BLaER1 treated with 17β-estradiol and CSF1 and Interleukin-3, amounts not matched to agents 10 nM and 100 nM (cell line): ENCODE measurements at regions not wholly inside any gene's neighbourhood (a gene's known extent, or its start where the extent isn't known, plus 50 kb on each side); places are given as distances from the start of the nearest gene placed in this dataset.
"Not testable (repeated sequence)": the region's sequence is repeated elsewhere in the genome, so short reads cannot be mapped to it uniquely, and the experiment has no call there.

Experiments
- H3K27ac ChIP-seq, 11 experiments: shearing (Covaris generic); formaldehyde crosslinking; 2 replicates each; pipeline ENCODE4 v1.8.1; 2022
- H3K27me3 ChIP-seq, 11 experiments: shearing (Covaris generic); formaldehyde crosslinking; 2 replicates each; pipeline ENCODE4 v1.8.1; 2022
- H3K36me3 ChIP-seq, 11 experiments: shearing (Covaris generic); formaldehyde crosslinking; 2 replicates each; pipeline ENCODE4 v1.8.1; 2022
- H3K4me1 ChIP-seq, 10 experiments: shearing (Covaris generic); formaldehyde crosslinking; 2 replicates each; pipeline ENCODE4 v1.8.1; 2022
- H3K4me2 ChIP-seq, 11 experiments: shearing (Covaris generic); formaldehyde crosslinking; 2 replicates each; pipeline ENCODE4 v1.8.1; 2022
- H3K4me3 ChIP-seq, 10 experiments: shearing (Covaris generic); formaldehyde crosslinking; 2 replicates each; pipeline ENCODE4 v1.8.1; 2022
- H3K9ac ChIP-seq, 11 experiments: shearing (Covaris generic); formaldehyde crosslinking; 2 replicates each; pipeline ENCODE4 v1.8.1; 2022
- H3K9me3 ChIP-seq, 11 experiments: shearing (Covaris generic); formaldehyde crosslinking; replicated peaks in 1 of 11; 2 replicates each; pipeline ENCODE4 v1.8.1; 2022
- H4K20me1 ChIP-seq, 11 experiments: shearing (Covaris generic); formaldehyde crosslinking; 2 replicates each; pipeline ENCODE4 v1.8.1; 2022
- Cebpa-rat ChIP-seq, 11 experiments: shearing (Covaris generic); IDR thresholded peaks; 2 replicates each; pipeline ENCODE4 v1.8.1; 2022

- Histone ChIP-seq H3K27me3 (no peaks in the 10 kb centered on the region), H3K4me1 (peaks cover 0 to 24% (median 15%) of the 10 kb centered on the region in 10 experiments; a peak in 14 of 20 replicates), H3K4me2 (peak overlapping the region in 5 of 11 experiments; percentile 20 to 48 (median 41); a peak in 8 of 22 replicates), H3K9me3 (peaks cover 0 to 10% (median 0%) of the 10 kb centered on the region in 11 experiments; a peak in 2 of 22 replicates), H3K36me3 (no peaks in the 10 kb centered on the region), H4K20me1 (no peaks in the 10 kb centered on the region), H3K9ac (no peak overlapping the region), H3K27ac (no peak overlapping the region), H3K4me3 (no peak overlapping the region)
- TF ChIP-seq Cebpa-rat (IDR thresholded peaks at IDR 0.05) = no peak
Measured at GRCh38 chr13:50651922-50652321, 191.6 kb downstream of the DLEU7 start.

- no peaks in the 10 kb centered on the region for H3K36me3 ChIP-seq
- no peak overlapping the region for H3K9ac ChIP-seq
- H3K27ac ChIP-seq = no peak overlapping the region
- no peak overlapping the region for H3K4me2 ChIP-seq
- peaks cover 0 to 9% (median 0%) of the 10 kb centered on the region in 11 experiments; a peak in 2 of 22 replicates for H3K9me3 ChIP-seq
- no peak overlapping the region for H3K4me3 ChIP-seq
- H3K27me3 ChIP-seq = no peaks in the 10 kb centered on the region
- H3K4me1 ChIP-seq = peaks cover 0 to 24% (median 15%) of the 10 kb centered on the region in 10 experiments; a peak in 14 of 20 replicates
- TF ChIP-seq Cebpa-rat (IDR thresholded peaks at IDR 0.05) = no peak
- no peaks in the 10 kb centered on the region for H4K20me1 ChIP-seq
Measured at GRCh38 chr13:50654331-50654730, 189.2 kb downstream of the DLEU7 start.

GRCh38 chr13:50661881-50662280, 181.6 kb downstream of the DLEU7 start:
- not testable (repeated sequence) for H3K4me2 ChIP-seq, H3K27me3 ChIP-seq, H3K4me1 ChIP-seq, H3K36me3 ChIP-seq, H4K20me1 ChIP-seq, H3K27ac ChIP-seq, H3K4me3 ChIP-seq, H3K9ac ChIP-seq
- H3K9me3 ChIP-seq = peaks cover 24 to 36% (median 30%) of the 10 kb centered on the region in 11 experiments

GRCh38 chr13:50664951-50665350, 178.5 kb downstream of the DLEU7 start:
- Histone ChIP-seq H4K20me1 (no peaks in the 10 kb centered on the region), H3K27ac (no peak overlapping the region), H3K9ac (no peak overlapping the region), H3K27me3 (no peaks in the 10 kb centered on the region), H3K4me3 (no peak overlapping the region), H3K36me3 (0 out of 22 replicates have a peak, but pooled peaks cover 0 to 9% (median 0%) of the 10 kb centered on the region in 11 experiments), H3K9me3 (peaks cover 31 to 43% (median 37%) of the 10 kb centered on the region in 11 experiments), H3K4me2 (no peak overlapping the region), H3K4me1 (no peaks in the 10 kb centered on the region)
- TF ChIP-seq Cebpa-rat (IDR thresholded peaks at IDR 0.05) = no peak

GRCh38 chr13:50668049-50668448, 175.4 kb downstream of the DLEU7 start:
- H3K9ac ChIP-seq = no peak overlapping the region
- no peak overlapping the region for H3K4me2 ChIP-seq
- H4K20me1 ChIP-seq = no peaks in the 10 kb centered on the region
- H3K27ac ChIP-seq = no peak overlapping the region
- H3K4me3 ChIP-seq = no peak overlapping the region
- H3K4me1 ChIP-seq = no peaks in the 10 kb centered on the region
- H3K36me3 ChIP-seq = 0 out of 22 replicates have a peak, but pooled peaks cover 0 to 9% (median 0%) of the 10 kb centered on the region in 11 experiments
- peaks cover 24 to 36% (median 30%) of the 10 kb centered on the region in 11 experiments for H3K9me3 ChIP-seq
- TF ChIP-seq Cebpa-rat (IDR thresholded peaks at IDR 0.05) = no peak
- H3K27me3 ChIP-seq = no peaks in the 10 kb centered on the region

GRCh38 chr13:50668691-50669271, 174.7 kb downstream of the DLEU7 start:
- Histone ChIP-seq H3K9ac (no peak overlapping the region), H4K20me1 (no peaks in the 10 kb centered on the region), H3K4me2 (no peak overlapping the region), H3K9me3 (peaks cover 24 to 36% (median 30%) of the 10 kb centered on the region in 11 experiments), H3K36me3 (0 out of 22 replicates have a peak, but pooled peaks cover 0 to 9% (median 0%) of the 10 kb centered on the region in 11 experiments), H3K4me1 (no peaks in the 10 kb centered on the region), H3K27me3 (no peaks in the 10 kb centered on the region), H3K27ac (no peak overlapping the region), H3K4me3 (no peak overlapping the region)
- TF ChIP-seq Cebpa-rat (IDR thresholded peaks at IDR 0.05) = no peak

GRCh38 chr13:50670272-50670671, 173.2 kb downstream of the DLEU7 start:
- Histone ChIP-seq H3K4me1 (no peaks in the 10 kb centered on the region), H3K4me2 (no peak overlapping the region), H3K4me3 (no peak overlapping the region), H3K27ac (no peak overlapping the region), H3K9me3 (peaks cover 21 to 40% (median 29%) of the 10 kb centered on the region in 11 experiments), H4K20me1 (no peaks in the 10 kb centered on the region), H3K36me3 (0 out of 22 replicates have a peak, but pooled peaks cover 0 to 9% (median 0%) of the 10 kb centered on the region in 11 experiments), H3K9ac (no peak overlapping the region), H3K27me3 (no peaks in the 10 kb centered on the region)
- TF ChIP-seq Cebpa-rat (IDR thresholded peaks at IDR 0.05) = no peak

- Histone ChIP-seq H3K4me1 (peaks cover 0 to 7% (median 5%) of the 10 kb centered on the region in 10 experiments; a peak in 12 of 20 replicates), H3K4me2 (no peak overlapping the region), H3K36me3 (0 out of 22 replicates have a peak, but pooled peaks cover 0 to 8% (median 0%) of the 10 kb centered on the region in 11 experiments), H3K27ac (no peak overlapping the region), H3K27me3 (no peaks in the 10 kb centered on the region), H3K4me3 (no peak overlapping the region), H4K20me1 (no peaks in the 10 kb centered on the region), H3K9ac (no peak overlapping the region), H3K9me3 (peaks cover 14 to 33% (median 22%) of the 10 kb centered on the region in 11 experiments)
- TF ChIP-seq Cebpa-rat (IDR thresholded peaks at IDR 0.05) = no peak
Measured at GRCh38 chr13:50670847-50671496, 172.5 kb downstream of the DLEU7 start.

GRCh38 chr13:50671497-50671850, 172.0 kb downstream of the DLEU7 start:
- no peak overlapping the region for H3K27ac ChIP-seq
- peaks cover 0 to 12% (median 7%) of the 10 kb centered on the region in 10 experiments; a peak in 12 of 20 replicates for H3K4me1 ChIP-seq
- H3K9me3 ChIP-seq = peaks cover 8 to 28% (median 16%) of the 10 kb centered on the region in 11 experiments
- no peak for TF ChIP-seq Cebpa-rat (IDR thresholded peaks at IDR 0.05)
- H3K9ac ChIP-seq = no peak overlapping the region
- no peak overlapping the region for H3K4me3 ChIP-seq
- no peaks in the 10 kb centered on the region for H4K20me1 ChIP-seq
- no peaks in the 10 kb centered on the region for H3K27me3 ChIP-seq
- 0 out of 22 replicates have a peak, but pooled peaks cover 0 to 3% (median 0%) of the 10 kb centered on the region in 11 experiments for H3K36me3 ChIP-seq
- H3K4me2 ChIP-seq = no peak overlapping the region
